ENCODE measurements at regions not wholly inside any gene's neighbourhood (a gene's known extent, or its start where the extent isn't known, plus 50 kb on each side); places are given as distances from the start of the nearest gene placed in this dataset.

GRCh38 chr6:4655196-4656025 is 120.8 kb upstream of the CDYL start:
- TF ChIP-seq CTCF (IDR thresholded peaks at IDR 0.05): no peak
- TF ChIP-seq POLR2A (IDR thresholded peaks at IDR 0.05): no peak

All from body of pancreas (tissue), 4 donors.